SK-N-SH treated with all-trans-retinoic acid at 6 μM for 48 hours (cell line): ENCODE measurements at regions not wholly inside any gene's neighbourhood (a gene's known extent, or its start where the extent isn't known, plus 50 kb on each side); places are given as distances from the start of the nearest gene placed in this dataset.

ENCODE experiments used
- ATAC-seq: fragments of 200-7000 bp; cut with Tn5 transposase; 3 replicates; pipeline ENCODE4 v1.9.1; 2020; ENCODE audit warnings: mild to moderate bottlenecking, moderate library complexity
- ARNTL ChIP-seq: fragments of 450-650 bp; formaldehyde crosslinking; IDR thresholded peaks from 2 replicates; pipeline ENCODE4 v1.5.0; 2020; ENCODE audit warnings: low read depth, mild to moderate bottlenecking, moderate library complexity, borderline replicate concordance
- BACH2 ChIP-seq: fragments of 250-450 bp; sonication (Bioruptor Pico); IDR thresholded peaks from 2 replicates; pipeline ENCODE4 v1.9.0; 2021; ENCODE audit warnings: mild to moderate bottlenecking, borderline replicate concordance
- CREB5 ChIP-seq: fragments of 250-450 bp; sonication (Bioruptor Pico); IDR thresholded peaks from 2 replicates; pipeline ENCODE4 v1.5.1; 2020; ENCODE audit warnings: low read depth, mild to moderate bottlenecking, moderate library complexity
- CSDC2 ChIP-seq: fragments of 250-450 bp; sonication (Bioruptor Pico); IDR thresholded peaks from 2 replicates; pipeline ENCODE4 v1.5.0; 2020; ENCODE audit warnings: mild to moderate bottlenecking, moderate library complexity
- CSRNP3 ChIP-seq: fragments of 250-450 bp; sonication (Bioruptor Pico); IDR thresholded peaks from 2 replicates; pipeline ENCODE4 v1.5.1; 2021; ENCODE audit warnings: mild to moderate bottlenecking, moderate library complexity
- ESRRG ChIP-seq: fragments of 250-450 bp; sonication (Bioruptor Pico); IDR thresholded peaks from 2 replicates; pipeline ENCODE4 v1.6.1; 2021; ENCODE audit warnings: mild to moderate bottlenecking
- GLIS3 ChIP-seq: fragments of 250-450 bp; sonication (Bioruptor Pico); IDR thresholded peaks from 2 replicates; pipeline ENCODE4 v1.5.0; 2020; ENCODE audit warnings: mild to moderate bottlenecking, moderate library complexity
- ISL1 ChIP-seq: fragments of 250-450 bp; sonication (Bioruptor Pico); IDR thresholded peaks from 2 replicates; pipeline ENCODE4 v2.1.2; 2022; ENCODE audit warnings: mild to moderate bottlenecking, moderate library complexity
- OSR1 ChIP-seq: fragments of 250-450 bp; sonication (Bioruptor Pico); IDR thresholded peaks from 2 replicates; pipeline ENCODE4 v1.8.0; 2022; ENCODE audit warnings: moderate library complexity, mild to moderate bottlenecking, inconsistent platforms
- PATZ1 ChIP-seq: fragments of 250-450 bp; sonication (Bioruptor Pico); IDR thresholded peaks from 2 replicates; pipeline ENCODE4 v1.8.0; 2020; ENCODE audit warnings: mild to moderate bottlenecking, moderate library complexity, borderline replicate concordance
- PPARA ChIP-seq: fragments of 250-450 bp; sonication (Bioruptor Pico); IDR thresholded peaks from 2 replicates; pipeline ENCODE4 v1.5.0; 2020; ENCODE audit warnings: mild to moderate bottlenecking, borderline replicate concordance
- SNAI2 ChIP-seq: fragments of 250-450 bp; sonication (Bioruptor Pico); IDR thresholded peaks from 2 replicates; pipeline ENCODE4 v1.5.0; 2020; ENCODE audit warnings: mild to moderate bottlenecking, moderate library complexity
- TCF4 ChIP-seq: fragments of 250-450 bp; sonication (Bioruptor Pico); IDR thresholded peaks from 2 replicates; pipeline ENCODE4 v1.8.0; 2021; ENCODE audit warnings: mild to moderate bottlenecking, moderate library complexity, borderline replicate concordance
- TOX ChIP-seq: fragments of 250-450 bp; sonication (Bioruptor Pico); IDR thresholded peaks from 2 replicates; pipeline ENCODE4 v1.8.0; 2021; ENCODE audit warnings: mild to moderate bottlenecking, moderate library complexity, borderline replicate concordance
- TSHZ2 ChIP-seq: fragments of 250-450 bp; sonication (Bioruptor Pico); IDR thresholded peaks from 2 replicates; pipeline ENCODE4 v1.5.0; 2020; ENCODE audit warnings: mild to moderate bottlenecking, moderate library complexity
- ZC3H10 ChIP-seq: fragments of 250-450 bp; sonication (Bioruptor Pico); IDR thresholded peaks from 2 replicates; pipeline ENCODE4 v1.5.1; 2021; ENCODE audit warnings: mild to moderate bottlenecking, moderate library complexity
- ZFP3 ChIP-seq: fragments of 250-450 bp; sonication (Bioruptor Pico); IDR thresholded peaks from 2 replicates; pipeline ENCODE4 v1.5.0; 2020; ENCODE audit warnings: mild to moderate bottlenecking, moderate library complexity
- ZFP30 ChIP-seq: fragments of 450-650 bp; formaldehyde crosslinking; IDR thresholded peaks from 2 replicates; pipeline ENCODE4 v1.5.0; 2022; ENCODE audit warnings: mild to moderate bottlenecking, moderate library complexity
- ZNF565 ChIP-seq: fragments of 450-650 bp; formaldehyde crosslinking; conservative IDR thresholded peaks from 2 replicates; pipeline ENCODE4 v1.5.0; 2020; ENCODE audit warnings: low read depth, mild to moderate bottlenecking, moderate library complexity
- ZNF70 ChIP-seq: fragments of 450-650 bp; formaldehyde crosslinking; IDR thresholded peaks from 2 replicates; pipeline ENCODE4 v1.5.0; 2020; ENCODE audit warnings: mild to moderate bottlenecking, moderate library complexity
- ZNF8 ChIP-seq: fragments of 450-650 bp; formaldehyde crosslinking; IDR thresholded peaks from 2 replicates; pipeline ENCODE4 v1.5.0; 2020; ENCODE audit warnings: mild to moderate bottlenecking, moderate library complexity

- TF ChIP-seq OSR1 (CRISPR knock-in tag) = no peak
- TF ChIP-seq ARNTL (CRISPR knock-in tag) = no peak
- TF ChIP-seq PPARA (CRISPR knock-in tag) = no peak
- no peak for TF ChIP-seq BACH2
- TF ChIP-seq CSDC2 (CRISPR knock-in tag) = no peak
- no peak for TF ChIP-seq PATZ1
- no peak for TF ChIP-seq ZFP30
- no peak for TF ChIP-seq ZNF8 (CRISPR knock-in tag)
- TF ChIP-seq TSHZ2 (CRISPR knock-in tag) = no peak
- TF ChIP-seq ESRRG = no peak
- TF ChIP-seq ZNF565 (CRISPR knock-in tag) = no peak
- TF ChIP-seq GLIS3 (CRISPR knock-in tag) = no peak
- TF ChIP-seq TOX (CRISPR knock-in tag) = no peak
- TF ChIP-seq TCF4 (CRISPR knock-in tag) = no peak
- no peak for TF ChIP-seq ZFP3
- no peak for TF ChIP-seq ISL1
- no peak for TF ChIP-seq ZC3H10 (CRISPR knock-in tag)
- TF ChIP-seq CSRNP3 (CRISPR knock-in tag) = no peak
- TF ChIP-seq CREB5 = no peak
- TF ChIP-seq ZNF70 (CRISPR knock-in tag) = no peak
- ATAC-seq = no peak
These were observed 235.1 kb upstream of the DIO2 start for GRCh38 chr14:80446356-80446755.

GRCh38 chr14:80445605-80446004 is 234.3 kb upstream of the DIO2 start:
- no peak for ATAC-seq
- no peak for TF ChIP-seq ZNF8 (CRISPR knock-in tag)
- TF ChIP-seq ISL1 = no peak
- TF ChIP-seq OSR1 (CRISPR knock-in tag) = no peak
- TF ChIP-seq ARNTL (CRISPR knock-in tag) = no peak
- TF ChIP-seq ZNF70 (CRISPR knock-in tag) = no peak
- no peak for TF ChIP-seq CREB5
- TF ChIP-seq GLIS3 (CRISPR knock-in tag) = no peak
- TF ChIP-seq BACH2 = no peak
- no peak for TF ChIP-seq SNAI2 (CRISPR knock-in tag)
- TF ChIP-seq ESRRG = no peak

- no peak for TF ChIP-seq ZNF70 (CRISPR knock-in tag)
- TF ChIP-seq TOX (CRISPR knock-in tag) = no peak
- TF ChIP-seq ZNF8 (CRISPR knock-in tag) = no peak
- no peak for TF ChIP-seq ARNTL (CRISPR knock-in tag)
- no peak for TF ChIP-seq ZC3H10 (CRISPR knock-in tag)
- TF ChIP-seq OSR1 (CRISPR knock-in tag) = no peak
- TF ChIP-seq GLIS3 (CRISPR knock-in tag) = no peak
- no peak for TF ChIP-seq PPARA (CRISPR knock-in tag)
- no peak for TF ChIP-seq TSHZ2 (CRISPR knock-in tag)
- no peak for TF ChIP-seq TCF4 (CRISPR knock-in tag)
- TF ChIP-seq ZNF565 (CRISPR knock-in tag) = no peak
- TF ChIP-seq CREB5 = no peak
- no peak for TF ChIP-seq ZFP30
- TF ChIP-seq BACH2 = no peak
- TF ChIP-seq SNAI2 (CRISPR knock-in tag) = no peak
These were observed 223.4 kb upstream of the DIO2 start for GRCh38 chr14:80434574-80435321.

More at GRCh38 chr14:80434574-80435321, 223.4 kb upstream of the DIO2 start:
- no peak for ATAC-seq
